HG02678 (cell line): ENCODE measurements at regions not wholly inside any gene's neighbourhood (a gene's known extent, or its start where the extent isn't known, plus 50 kb on each side); places are given as distances from the start of the nearest gene placed in this dataset.
"Not testable (repeated sequence)": the region's sequence is repeated elsewhere in the genome, so short reads cannot be mapped to it uniquely, and the experiment has no call there.

Experiments used
- ATAC-seq: cut with Tn5 transposase; IDR thresholded peaks from one replicate; pipeline ENCODE4 v1.9.1; 2021; ENCODE audit warnings: mild to moderate bottlenecking, moderate library complexity; ENCODE audit not compliant: unreplicated experiment

GRCh38 chr16:9607515-9608230, 516.2 kb downstream of the HAPSTR1 start:
- ATAC-seq = no peak

- no peak for ATAC-seq
Observed at GRCh38 chr16:9610727-9611126, 519.3 kb downstream of the HAPSTR1 start.

GRCh38 chr16:9612267-9612666, 520.8 kb downstream of the HAPSTR1 start:
- ATAC-seq = no peak

GRCh38 chr16:9614389-9614788, 522.9 kb downstream of the HAPSTR1 start:
- ATAC-seq = no peak

- no peak for ATAC-seq
Observed at GRCh38 chr16:9622268-9622667, 530.8 kb downstream of the HAPSTR1 start.

- no peak for ATAC-seq
Observed at GRCh38 chr16:9625122-9625521, 533.7 kb downstream of the HAPSTR1 start.

GRCh38 chr16:9627427-9627826, 536.0 kb downstream of the HAPSTR1 start:
- ATAC-seq = no peak

- no peak for ATAC-seq
Observed at GRCh38 chr16:9630119-9630518, 538.7 kb downstream of the HAPSTR1 start.

GRCh38 chr16:9630985-9631384, 539.5 kb downstream of the HAPSTR1 start:
- ATAC-seq = no peak

GRCh38 chr16:9633844-9634243, 542.4 kb downstream of the HAPSTR1 start:
- ATAC-seq = no peak

GRCh38 chr16:9635150-9635720, 543.8 kb downstream of the HAPSTR1 start:
- not testable (repeated sequence) for ATAC-seq

- no peak for ATAC-seq
Observed at GRCh38 chr16:9644258-9644657, 538.0 kb downstream of the GRIN2A start.

- no peak for ATAC-seq
Observed at GRCh38 chr16:9645911-9646310, 536.3 kb downstream of the GRIN2A start.

- no peak for ATAC-seq
Observed at GRCh38 chr16:9647981-9648701, 534.1 kb downstream of the GRIN2A start.

GRCh38 chr16:9650284-9650683, 531.9 kb downstream of the GRIN2A start:
- ATAC-seq = no peak

GRCh38 chr16:9655051-9655450, 527.2 kb downstream of the GRIN2A start:
- ATAC-seq = no peak

- ATAC-seq = no peak
Observed at GRCh38 chr16:9657641-9658040, 524.6 kb downstream of the GRIN2A start.

- ATAC-seq = no peak
Observed at GRCh38 chr16:9658164-9658563, 524.1 kb downstream of the GRIN2A start.

- no peak for ATAC-seq
Observed at GRCh38 chr16:9658586-9658985, 523.6 kb downstream of the GRIN2A start.

GRCh38 chr16:9660898-9661297, 521.3 kb downstream of the GRIN2A start:
- no peak for ATAC-seq

GRCh38 chr16:9661336-9662017, 520.8 kb downstream of the GRIN2A start:
- no peak for ATAC-seq

GRCh38 chr16:9663588-9663987, 518.6 kb downstream of the GRIN2A start:
- ATAC-seq = no peak
